ENCODE measurements at regions not wholly inside any gene's neighbourhood (a gene's known extent, or its start where the extent isn't known, plus 50 kb on each side); places are given as distances from the start of the nearest gene placed in this dataset.

DNA sequence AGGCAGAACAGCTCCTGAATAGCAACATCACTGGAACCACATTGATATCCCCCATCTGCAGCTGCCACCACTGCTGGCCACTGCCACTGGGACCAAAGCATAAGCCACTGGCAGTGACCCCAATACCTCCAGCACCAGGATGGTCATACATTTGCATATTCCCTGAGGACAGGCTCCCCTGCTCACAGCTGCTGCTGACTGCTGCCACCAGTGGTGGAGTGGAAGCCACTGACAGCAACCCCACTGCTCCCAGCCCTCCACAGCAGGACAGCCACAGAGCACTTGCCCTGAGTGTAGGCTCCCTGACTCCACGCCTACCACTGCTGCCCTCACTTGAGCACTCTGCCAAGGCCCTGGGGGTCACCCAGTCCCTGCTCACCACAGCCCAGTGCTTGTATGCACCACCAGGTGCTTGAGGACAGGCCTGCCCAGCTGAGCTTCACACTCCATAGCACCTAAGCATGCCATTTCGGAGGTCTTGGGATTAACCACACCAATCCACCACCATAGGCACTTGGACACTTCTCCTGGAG lies 327.4 kb upstream of the RPS23 start:
- Histone ChIP-seq H3K4me3 (ENCODE audit: low read length) (no peak overlapping the region), H4K20me1 (ENCODE audit: insufficient read depth, low read length) (no peaks in the 10 kb centered on the region), H3K36me3 (replicated peaks; ENCODE audit: low read depth, low read length) (no peaks in the 10 kb centered on the region), H3K27me3 (ENCODE audit: low read depth, low read length) (no peaks in the 10 kb centered on the region), H3K79me2 (ENCODE audit: low read length) (no peaks in the 10 kb centered on the region), H3K4me1 (ENCODE audit: low read length) (peaks cover 16% of the 10 kb centered on the region), H3K4me2 (ENCODE audit: low read length) (no peak overlapping the region), H3K9ac (ENCODE audit: low read length) (no peak overlapping the region), H3K9me3 (ENCODE audit: insufficient read depth, low read length) (no peaks in the 10 kb centered on the region), H2AFZ (ENCODE audit: low read depth, low read length) (no peak overlapping the region), H3K27ac (ENCODE audit: low read length) (no peak overlapping the region)
- TF ChIP-seq EZH2phosphoT487 (IDR thresholded peaks at IDR 0.05; ENCODE audit: low read depth), result no peak
- TF ChIP-seq CTCF (IDR thresholded peaks at IDR 0.05; ENCODE audit: low read depth, low read length), result no peak

- H3K4me1 ChIP-seq (ENCODE audit: low read length), result peaks cover 16% of the 10 kb centered on the region
- no peaks in the 10 kb centered on the region for H3K36me3 ChIP-seq (replicated peaks; ENCODE audit: low read depth, low read length)
- H3K9me3 ChIP-seq (ENCODE audit: insufficient read depth, low read length), result no peaks in the 10 kb centered on the region
- no peaks in the 10 kb centered on the region for H3K79me2 ChIP-seq (ENCODE audit: low read length)
- no peaks in the 10 kb centered on the region for H4K20me1 ChIP-seq (ENCODE audit: insufficient read depth, low read length)
- H3K4me2 ChIP-seq (ENCODE audit: low read length), result peak overlapping the region; percentile 63
- H3K4me3 ChIP-seq (ENCODE audit: low read length), result peak overlapping the region; percentile 34
- H2AFZ ChIP-seq (ENCODE audit: low read depth, low read length), result peak overlapping the region; percentile 93
- H3K27me3 ChIP-seq (ENCODE audit: low read depth, low read length), result no peaks in the 10 kb centered on the region
- H3K27ac ChIP-seq (ENCODE audit: low read length), result peak overlapping the region; percentile 72
- TF ChIP-seq EZH2phosphoT487 (IDR thresholded peaks at IDR 0.05; ENCODE audit: low read depth) (no peak), CTCF (IDR thresholded peaks at IDR 0.05; ENCODE audit: low read depth, low read length) (no peak)
- peak overlapping the region; percentile 25; the same call in 1 of the 2 replicates for H3K9ac ChIP-seq (ENCODE audit: low read length)
Measured at GRCh38 chr5:82603033-82603987, 325.2 kb upstream of the RPS23 start.

- H3K36me3 ChIP-seq (replicated peaks; ENCODE audit: low read depth, low read length), result no peaks in the 10 kb centered on the region
- peaks cover 16% of the 10 kb centered on the region for H3K4me1 ChIP-seq (ENCODE audit: low read length)
- no peaks in the 10 kb centered on the region for H4K20me1 ChIP-seq (ENCODE audit: insufficient read depth, low read length)
- H3K9me3 ChIP-seq (ENCODE audit: insufficient read depth, low read length), result no peaks in the 10 kb centered on the region
- H3K27ac ChIP-seq (ENCODE audit: low read length), result no peak overlapping the region
- TF ChIP-seq CTCF (IDR thresholded peaks at IDR 0.05; ENCODE audit: low read depth, low read length), result no peak
- TF ChIP-seq EZH2phosphoT487 (IDR thresholded peaks at IDR 0.05; ENCODE audit: low read depth), result no peak
- no peak overlapping the region for H2AFZ ChIP-seq (ENCODE audit: low read depth, low read length)
- H3K9ac ChIP-seq (ENCODE audit: low read length), result no peak overlapping the region
- no peak overlapping the region for H3K4me3 ChIP-seq (ENCODE audit: low read length)
- no peaks in the 10 kb centered on the region for H3K79me2 ChIP-seq (ENCODE audit: low read length)
- H3K4me2 ChIP-seq (ENCODE audit: low read length), result no peak overlapping the region
- no peaks in the 10 kb centered on the region for H3K27me3 ChIP-seq (ENCODE audit: low read depth, low read length)
Measured at GRCh38 chr5:82601861-82602260, 323.7 kb upstream of the RPS23 start.

DNA sequence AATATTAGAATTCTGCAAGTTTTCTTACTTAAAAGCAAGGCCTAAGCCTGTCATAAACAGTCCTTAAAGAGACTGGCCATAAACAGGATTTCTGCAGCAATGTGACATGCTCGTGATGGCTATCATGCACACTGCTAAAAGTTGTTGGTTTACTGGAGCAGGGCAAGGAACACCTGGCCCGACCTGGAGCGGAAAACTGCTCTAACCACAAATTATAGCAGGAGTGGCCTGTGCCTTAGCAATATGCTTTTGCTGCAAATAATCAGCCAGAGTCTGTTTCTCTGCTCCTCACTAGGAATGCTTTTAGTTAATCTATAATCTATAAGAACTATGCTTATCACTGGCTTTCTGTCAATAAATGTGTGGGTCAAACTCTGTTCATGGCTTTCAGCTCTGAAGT lies 322.9 kb upstream of the RPS23 start:
- Histone ChIP-seq H3K4me1 (ENCODE audit: low read length) (peaks cover 16% of the 10 kb centered on the region), H3K4me2 (ENCODE audit: low read length) (no peak overlapping the region), H3K27me3 (ENCODE audit: low read depth, low read length) (no peaks in the 10 kb centered on the region), H3K9ac (ENCODE audit: low read length) (no peak overlapping the region), H3K9me3 (ENCODE audit: insufficient read depth, low read length) (no peaks in the 10 kb centered on the region), H3K79me2 (ENCODE audit: low read length) (no peaks in the 10 kb centered on the region), H2AFZ (ENCODE audit: low read depth, low read length) (no peak overlapping the region), H3K27ac (ENCODE audit: low read length) (no peak overlapping the region), H3K36me3 (replicated peaks; ENCODE audit: low read depth, low read length) (no peaks in the 10 kb centered on the region), H4K20me1 (ENCODE audit: insufficient read depth, low read length) (no peaks in the 10 kb centered on the region), H3K4me3 (ENCODE audit: low read length) (no peak overlapping the region)
- TF ChIP-seq EZH2phosphoT487 (IDR thresholded peaks at IDR 0.05; ENCODE audit: low read depth) (no peak), CTCF (IDR thresholded peaks at IDR 0.05; ENCODE audit: low read depth, low read length) (no peak)
